K562 (cell line): ENCODE measurements at regions not wholly inside any gene's neighbourhood (a gene's known extent, or its start where the extent isn't known, plus 50 kb on each side); places are given as distances from the start of the nearest gene placed in this dataset.
"Not testable (repeated sequence)": the region's sequence is repeated elsewhere in the genome, so short reads cannot be mapped to it uniquely, and the experiment has no call there.

Experiments
- ATAC-seq: fragments of 200-7000 bp; cut with Tn5 transposase; 3 replicates; pipeline ENCODE4 v1.9.1; 2020; ENCODE audit warnings: moderate library complexity
- BruUV-seq: library from RNA; stranded (reverse); fragments of 400-500 nt; replicated peaks from 2 replicates; lab custom pipeline; 2021; lab: Mats Ljungman, UMichigan
- CTCF ChIA-PET: fragments of 300-600 bp; formaldehyde crosslinking; extraction: SDS; loops from one replicate; lab custom pipeline; 2021; ENCODE audit warnings: low intra/inter-chr PET ratio; lab: Yijun Ruan, JAX
- POLR2A ChIA-PET: fragments of 300-600, 350-650 bp; sonication (Branson Sonifier 250); formaldehyde crosslinking; extraction: SDS; loops from one replicate; lab custom pipeline; 2021; ENCODE audit warnings: antibody characterized with exemption, inconsistent platforms; lab: Yijun Ruan, JAX
- DNase-seq, 4 experiments: peaks; one replicate each; pipeline versions ENCODE4 v3.0.0 to v3.0.0-alpha.2; 2011 to 2018; ENCODE audit warnings: low spot score in 3 of 4, mixed read lengths in 3 of 4; ENCODE audit errors: extremely low read depth in 1 of 4
- FAIRE-seq: peaks from 2 replicates; lab custom pipeline; 2011; peaks lifted over from hg19 to GRCh38; lab: Jason Lieb, UNC
- H2AFZ ChIP-seq: 2 replicates; pipeline ENCODE4 v1.6.0; 2011; ENCODE audit warnings: low read depth, low read length, control low read depth, inconsistent platforms
- H3K27ac ChIP-seq: fragments of 200-600 bp; 3 replicates; pipeline ENCODE4 v1.8.0; 2011; ENCODE audit warnings: low read depth, mild to moderate bottlenecking, control low read depth, inconsistent platforms, low read length, moderate library complexity, mixed read lengths; ENCODE audit errors: extremely low read depth
- H3K27me3 ChIP-seq, 2 experiments: fragments of 300-600 bp in 1 of 2; 2 replicates in 1 of 2; 3 replicates in 1 of 2; pipeline versions ENCODE4 v1.6.0 to v1.8.0; 2011; ENCODE audit warnings: inconsistent platforms in 2 of 2, low read length in 2 of 2, mild to moderate bottlenecking in 1 of 2, mixed read lengths in 1 of 2, moderate library complexity in 1 of 2; ENCODE audit not compliant: control insufficient read depth in 2 of 2, insufficient read depth in 2 of 2
- H3K36me3 ChIP-seq: fragments of 300-600 bp; 3 replicates; pipeline ENCODE4 v1.8.0; 2011; ENCODE audit warnings: mild to moderate bottlenecking, low read length, inconsistent platforms; ENCODE audit not compliant: control insufficient read depth, insufficient read depth
- H3K4me1 ChIP-seq, 2 experiments: fragments of 200-600 bp in 1 of 2; replicated peaks in 1 of 2; 2 replicates in 1 of 2; 3 replicates in 1 of 2; pipeline versions ENCODE4 v1.5.1 to v1.8.0; 2011; ENCODE audit warnings: inconsistent platforms in 2 of 2, low read length in 2 of 2, mild to moderate bottlenecking in 1 of 2, mixed read lengths in 1 of 2, moderate library complexity in 1 of 2; ENCODE audit not compliant: control insufficient read depth in 2 of 2, insufficient read depth in 2 of 2
- H3K4me2 ChIP-seq: 2 replicates; pipeline ENCODE4 v1.6.1; 2011; ENCODE audit warnings: low read length, control low read depth, inconsistent platforms, mixed read lengths; ENCODE audit not compliant: insufficient read depth
- H3K4me3 ChIP-seq: fragments of 200-600 bp; sonication (generic), shearing (Covaris generic); 2 replicates; pipeline ENCODE4 v1.5.1; 2016; ENCODE audit warnings: control low read depth, inconsistent platforms
- H3K79me2 ChIP-seq: fragments of 200-600 bp; 3 replicates; pipeline ENCODE4 v1.8.0; 2011; ENCODE audit warnings: low read length, inconsistent platforms; ENCODE audit not compliant: control insufficient read depth, insufficient read depth
- H3K9ac ChIP-seq, 2 experiments: 2 replicates each; pipeline versions ENCODE4 v1.6.0 to v1.6.1; 2011; ENCODE audit warnings: low read depth in 2 of 2, low read length in 2 of 2, control low read depth in 1 of 2, inconsistent platforms in 1 of 2, mild to moderate bottlenecking in 1 of 2, mixed read lengths in 1 of 2; ENCODE audit not compliant: insufficient read depth in 1 of 2
- H3K9me1 ChIP-seq: one replicate; pipeline ENCODE4 v1.6.0; 2011; ENCODE audit warnings: inconsistent platforms, mild to moderate bottlenecking, low read length, moderate library complexity; ENCODE audit not compliant: control insufficient read depth, insufficient read depth
- H3K9me3 ChIP-seq: replicated peaks from 2 replicates; pipeline ENCODE4 v1.5.1; 2011; ENCODE audit warnings: low read depth, low read length, inconsistent platforms; ENCODE audit not compliant: control insufficient read depth, insufficient read depth
- H4K20me1 ChIP-seq: replicated peaks from 2 replicates; pipeline ENCODE4 v1.6.1; 2011; ENCODE audit warnings: low read length, inconsistent platforms, mixed read lengths; ENCODE audit not compliant: control insufficient read depth, insufficient read depth
- WGBS: fragments of 100-300 bp; shearing (Covaris generic); methylation state at CpG from one replicate; pipeline ENCODE4 v1.1.6; 2016; ENCODE audit warnings: low coverage, mixed read lengths; ENCODE audit not compliant: insufficient coverage; ENCODE audit errors: missing lambda C conversion rate; 5-methylcytosine and 5-hydroxymethylcytosine counted together
- in situ Hi-C: fragments of 300-500 bp; cut with MboI; formaldehyde crosslinking; loops from 4 replicates; pipeline ENCODE4 v1.15.0; 2018; ENCODE audit warnings: inconsistent platforms, mixed read lengths
- intact Hi-C: fragments of 100-400 bp; cut with micrococcal nuclease; formaldehyde crosslinking; loops from 2 replicates; pipeline ENCODE4 v1.14.2; 2022
- TF ChIP-seq, protein P1 (sequence below), 3 experiments: IDR thresholded peaks in 2 of 3; conservative IDR thresholded peaks in 1 of 3; 2 replicates each; pipeline ENCODE4 v1.5.1; 2011 to 2012; ENCODE audit warnings: low read length in 3 of 3, mild to moderate bottlenecking in 3 of 3, control low read depth in 2 of 3, improper control_type of control experiment in 1 of 3, inconsistent platforms in 1 of 3, low read depth in 1 of 3, mixed read lengths in 1 of 3, moderate library complexity in 1 of 3; ENCODE audit not compliant: insufficient read depth in 2 of 3
- TF ChIP-seq, protein P2 (sequence below), 2 experiments: fragments of 450-650 bp; formaldehyde crosslinking in 1 of 2; IDR thresholded peaks; 2 replicates each; pipeline versions ENCODE4 v1.4.0 to v1.6.1; 2014 to 2020; ENCODE audit warnings: mild to moderate bottlenecking in 2 of 2, borderline replicate concordance in 1 of 2, low read depth in 1 of 2

DNA sequence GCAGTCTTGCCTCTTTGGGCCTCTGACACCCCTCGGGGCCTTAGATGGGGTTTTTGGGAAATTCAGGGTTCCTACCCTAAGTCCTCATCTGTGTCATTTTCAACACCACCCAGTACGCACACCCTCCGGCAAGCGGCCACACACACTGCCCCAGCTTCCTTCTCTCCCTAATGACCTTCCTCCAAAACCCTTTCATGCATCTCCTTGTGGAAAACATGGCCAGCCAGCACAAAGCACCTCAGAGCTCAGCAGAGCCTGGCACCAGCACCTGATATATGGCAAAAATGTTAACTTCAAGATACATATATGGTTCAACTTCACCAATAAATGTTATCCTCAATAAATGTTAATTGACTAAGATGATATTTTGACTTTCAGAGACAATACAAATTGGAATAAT, 59.3 kb upstream of the GPR31 start:
- BruUV-seq, CTCF ChIA-PET, H2AFZ ChIP-seq, H3K9ac ChIP-seq, H4K20me1 ChIP-seq, FAIRE-seq, ATAC-seq, POLR2A ChIA-PET, DNase-seq, H3K79me2 ChIP-seq, H3K4me3 ChIP-seq, intact Hi-C loops, H3K9me1 ChIP-seq, H3K4me1 ChIP-seq, H3K36me3 ChIP-seq, H3K4me2 ChIP-seq, H3K27ac ChIP-seq, in situ Hi-C loops, H3K9me3 ChIP-seq: not testable (repeated sequence)
- 2% methylated on average over 4 of the region's 4 CpGs for WGBS
- peaks cover 17 to 30% of the 10 kb centered on the region in 2 experiments for H3K27me3 ChIP-seq

DNA sequence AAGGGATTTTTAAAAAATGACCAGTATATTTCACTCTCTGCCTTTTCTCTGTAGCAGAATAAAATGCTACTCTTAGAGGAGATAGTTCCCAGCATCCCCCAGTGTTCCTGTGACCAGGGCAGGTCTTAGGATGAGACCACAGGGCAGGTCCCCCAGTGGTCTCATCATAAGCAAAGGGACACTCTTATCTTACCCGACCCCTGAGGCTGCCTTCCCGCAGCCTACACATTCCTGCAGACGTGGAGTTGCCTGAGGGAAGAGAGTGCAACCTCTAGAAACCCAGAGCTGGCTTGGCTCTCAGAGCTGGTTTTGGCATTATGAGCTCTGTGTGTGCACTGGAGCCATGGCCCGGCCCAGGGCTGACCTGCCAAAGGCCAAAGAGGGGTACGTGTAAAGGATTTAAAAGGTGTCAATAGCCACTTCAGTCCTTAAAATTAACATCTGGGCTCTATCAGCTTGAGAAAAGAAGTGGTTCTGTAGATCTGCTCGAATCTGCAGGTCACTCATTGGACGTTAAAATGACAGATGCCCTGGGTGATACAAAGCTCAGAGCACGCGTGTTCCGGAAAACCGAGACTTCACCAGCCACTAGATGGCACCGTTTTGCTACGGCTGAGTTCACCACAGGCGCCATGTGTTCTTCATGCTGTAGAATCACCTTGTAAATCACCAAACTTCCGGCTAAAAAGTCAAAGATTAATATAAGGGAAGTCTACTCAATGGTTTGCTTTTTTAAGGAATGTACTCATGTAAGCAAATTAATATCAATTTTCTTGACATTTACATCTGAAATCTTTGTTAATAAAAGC, 60.4 kb upstream of the GPR31 start:
- H3K27me3 ChIP-seq = peaks cover 9 to 20% of the 10 kb centered on the region in 2 experiments; a peak in 3 of 5 replicates
- in situ Hi-C loops, BruUV-seq, H4K20me1 ChIP-seq, H3K4me3 ChIP-seq, intact Hi-C loops, POLR2A ChIA-PET, H3K4me2 ChIP-seq, H3K79me2 ChIP-seq, H3K4me1 ChIP-seq, H3K9me3 ChIP-seq, CTCF ChIA-PET, H3K9ac ChIP-seq, H2AFZ ChIP-seq, H3K36me3 ChIP-seq, H3K9me1 ChIP-seq, H3K27ac ChIP-seq: not testable (repeated sequence)
- ATAC-seq (peak; percentile 91), DNase-seq (peak in 1 of 4 experiments; percentile 31), FAIRE-seq (peak; percentile 99)
- 0% methylated on average over 6 of the region's 15 CpGs for WGBS
- TF ChIP-seq, protein P1, sequence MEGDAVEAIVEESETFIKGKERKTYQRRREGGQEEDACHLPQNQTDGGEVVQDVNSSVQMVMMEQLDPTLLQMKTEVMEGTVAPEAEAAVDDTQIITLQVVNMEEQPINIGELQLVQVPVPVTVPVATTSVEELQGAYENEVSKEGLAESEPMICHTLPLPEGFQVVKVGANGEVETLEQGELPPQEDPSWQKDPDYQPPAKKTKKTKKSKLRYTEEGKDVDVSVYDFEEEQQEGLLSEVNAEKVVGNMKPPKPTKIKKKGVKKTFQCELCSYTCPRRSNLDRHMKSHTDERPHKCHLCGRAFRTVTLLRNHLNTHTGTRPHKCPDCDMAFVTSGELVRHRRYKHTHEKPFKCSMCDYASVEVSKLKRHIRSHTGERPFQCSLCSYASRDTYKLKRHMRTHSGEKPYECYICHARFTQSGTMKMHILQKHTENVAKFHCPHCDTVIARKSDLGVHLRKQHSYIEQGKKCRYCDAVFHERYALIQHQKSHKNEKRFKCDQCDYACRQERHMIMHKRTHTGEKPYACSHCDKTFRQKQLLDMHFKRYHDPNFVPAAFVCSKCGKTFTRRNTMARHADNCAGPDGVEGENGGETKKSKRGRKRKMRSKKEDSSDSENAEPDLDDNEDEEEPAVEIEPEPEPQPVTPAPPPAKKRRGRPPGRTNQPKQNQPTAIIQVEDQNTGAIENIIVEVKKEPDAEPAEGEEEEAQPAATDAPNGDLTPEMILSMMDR (IDR thresholded peaks at IDR 0.05 in 2 of 3, conservative IDR thresholded peaks at IDR 0.05 in 1 of 3; ENCODE audit: insufficient read depth in 2 of 3, low read depth in 1 of 3, low read length in 3 of 3) = peak in 1 of 3 experiments; percentile 34; a peak in 2 of 6 replicates
- TF ChIP-seq, protein P2, sequence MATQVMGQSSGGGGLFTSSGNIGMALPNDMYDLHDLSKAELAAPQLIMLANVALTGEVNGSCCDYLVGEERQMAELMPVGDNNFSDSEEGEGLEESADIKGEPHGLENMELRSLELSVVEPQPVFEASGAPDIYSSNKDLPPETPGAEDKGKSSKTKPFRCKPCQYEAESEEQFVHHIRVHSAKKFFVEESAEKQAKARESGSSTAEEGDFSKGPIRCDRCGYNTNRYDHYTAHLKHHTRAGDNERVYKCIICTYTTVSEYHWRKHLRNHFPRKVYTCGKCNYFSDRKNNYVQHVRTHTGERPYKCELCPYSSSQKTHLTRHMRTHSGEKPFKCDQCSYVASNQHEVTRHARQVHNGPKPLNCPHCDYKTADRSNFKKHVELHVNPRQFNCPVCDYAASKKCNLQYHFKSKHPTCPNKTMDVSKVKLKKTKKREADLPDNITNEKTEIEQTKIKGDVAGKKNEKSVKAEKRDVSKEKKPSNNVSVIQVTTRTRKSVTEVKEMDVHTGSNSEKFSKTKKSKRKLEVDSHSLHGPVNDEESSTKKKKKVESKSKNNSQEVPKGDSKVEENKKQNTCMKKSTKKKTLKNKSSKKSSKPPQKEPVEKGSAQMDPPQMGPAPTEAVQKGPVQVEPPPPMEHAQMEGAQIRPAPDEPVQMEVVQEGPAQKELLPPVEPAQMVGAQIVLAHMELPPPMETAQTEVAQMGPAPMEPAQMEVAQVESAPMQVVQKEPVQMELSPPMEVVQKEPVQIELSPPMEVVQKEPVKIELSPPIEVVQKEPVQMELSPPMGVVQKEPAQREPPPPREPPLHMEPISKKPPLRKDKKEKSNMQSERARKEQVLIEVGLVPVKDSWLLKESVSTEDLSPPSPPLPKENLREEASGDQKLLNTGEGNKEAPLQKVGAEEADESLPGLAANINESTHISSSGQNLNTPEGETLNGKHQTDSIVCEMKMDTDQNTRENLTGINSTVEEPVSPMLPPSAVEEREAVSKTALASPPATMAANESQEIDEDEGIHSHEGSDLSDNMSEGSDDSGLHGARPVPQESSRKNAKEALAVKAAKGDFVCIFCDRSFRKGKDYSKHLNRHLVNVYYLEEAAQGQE (IDR thresholded peaks at IDR 0.05; ENCODE audit: borderline replicate concordance) = peak; percentile 40; the same call in 1 of the 2 replicates
- TF ChIP-seq, protein P2 (CRISPR knock-in tag; IDR thresholded peaks at IDR 0.05; ENCODE audit: low read depth) = not testable (repeated sequence)
